Spleen (tissue), 11 donors: ENCODE measurements at regions not wholly inside any gene's neighbourhood (a gene's known extent, or its start where the extent isn't known, plus 50 kb on each side); places are given as distances from the start of the nearest gene placed in this dataset.

Source experiments
- DNase-seq: peaks from one replicate; pipeline ENCODE4 v3.0.0-alpha.2; 2020
- H3K27ac ChIP-seq, 8 donors: fragments of 200-600 bp; sonication (generic) in 7 of 8; 1 replicate in 4 of 8; 2 replicates in 4 of 8; pipeline versions ENCODE4 v1.5.0 to v1.8.0; 2016 to 2021; ENCODE audit warnings: inconsistent platforms in 4 of 8, mild to moderate bottlenecking in 4 of 8, moderate library complexity in 1 of 8
- H3K27me3 ChIP-seq, 7 donors: fragments of 200-600 bp; sonication (generic) in 6 of 7; replicated peaks in 1 of 7; 1 replicate in 4 of 7; 2 replicates in 3 of 7; pipeline versions ENCODE4 v1.5.0 to v1.8.0; 2016 to 2021; ENCODE audit warnings: inconsistent platforms in 3 of 7, mild to moderate bottlenecking in 1 of 7
- H3K36me3 ChIP-seq, 6 donors: fragments of 200-600 bp; sonication (generic) in 5 of 6; 1 replicate in 4 of 6; 2 replicates in 2 of 6; pipeline versions ENCODE4 v1.5.0 to v1.8.0; 2016 to 2021; ENCODE audit warnings: inconsistent platforms in 2 of 6
- H3K4me1 ChIP-seq, 6 donors: fragments of 200-600 bp; sonication (generic) in 5 of 6; 1 replicate in 3 of 6; 2 replicates in 3 of 6; pipeline versions ENCODE4 v1.5.0 to v1.8.0; 2016 to 2021; ENCODE audit warnings: inconsistent platforms in 3 of 6
- H3K4me3 ChIP-seq, 8 donors: fragments of 200-600 bp; sonication (generic) in 7 of 8; 1 replicate in 4 of 8; 2 replicates in 4 of 8; pipeline versions ENCODE4 v1.5.0 to v1.8.0; 2016 to 2021; ENCODE audit warnings: inconsistent platforms in 4 of 8, mild to moderate bottlenecking in 4 of 8, moderate library complexity in 2 of 8
- H3K9me3 ChIP-seq, 8 donors: fragments of 200-600 bp; sonication (generic) in 7 of 8; 1 replicate in 4 of 8; 2 replicates in 4 of 8; pipeline versions ENCODE4 v1.5.0 to v1.8.0; 2016 to 2021; ENCODE audit warnings: inconsistent platforms in 4 of 8
- CTCF ChIP-seq, 11 experiments: fragments of 200-600 bp in 7 of 11; fragments of 450-650 bp in 4 of 11; sonication (generic) in 4 of 11; IDR thresholded peaks in 8 of 11; conservative IDR thresholded peaks in 3 of 11; 1 replicate in 7 of 11; 2 replicates in 4 of 11; pipeline versions ENCODE4 v1.4.0 to v1.8.0; 2016 to 2021; ENCODE audit warnings: antibody characterized with exemption in 11 of 11, inconsistent platforms in 4 of 11, mild to moderate bottlenecking in 1 of 11
- POLR2A ChIP-seq, 3 donors: fragments of 450-650 bp; IDR thresholded peaks; one replicate each; pipeline ENCODE4 v1.5.1; 2017; ENCODE audit warnings: antibody characterized with exemption in 3 of 3, mild to moderate bottlenecking in 1 of 3
- POLR2AphosphoS5 ChIP-seq, 3 donors: sonication (generic); formaldehyde crosslinking; IDR thresholded peaks; one replicate each; pipeline ENCODE4 v1.5.1; 2017; ENCODE audit warnings: antibody characterized with exemption in 3 of 3
- WGBS, 5 donors: extraction: QIAGEN DNeasy Blood & Tissue Kit in 3 of 5; methylation state at CpG; one replicate each; pipeline versions ENCODE4 v1.1.5 to v1.1.7; 2013 to 2018; 5-methylcytosine and 5-hydroxymethylcytosine counted together
- intact Hi-C: fragments of 100-400 bp; cut with DNase I; formaldehyde crosslinking; loops from one replicate; pipeline ENCODE4 v1.15.0; 2023; ENCODE audit warnings: low total_unique reads
- donor health status: healthy with polysubstance abuse.
- donor health status: DM: no; HTN: no; CAD: no; lungs with moderate emphysema.
- donor health status: DM: no; HTN: no; CAD: no.
- donor health status: Bipolar disorder and iron deficiency.
- donor health status: healthy.
- donor health status: DM: no; HTN: no; CAD: no.
- donor health status: DM: yes; HTN: yes; CAD: no.

GRCh38 chr10:84801156-84801555, 472.8 kb downstream of the CCSER2 start:
- no peak overlapping the region for H3K27ac ChIP-seq
- intact Hi-C loops = no loop called here
- H3K4me3 ChIP-seq = no peak overlapping the region
- no peaks in the 10 kb centered on the region for H3K36me3 ChIP-seq
- peaks cover 0 to 12% (median 0%) of the 10 kb centered on the region in 7 donors for H3K27me3 ChIP-seq
- H3K4me1 ChIP-seq = no peaks in the 10 kb centered on the region
- 22 to 59% (median 42%) methylated on average over 2 of the region's 2 CpGs for WGBS, 5 donors
- TF ChIP-seq CTCF (IDR thresholded peaks at IDR 0.05 in 8 of 11, conservative IDR thresholded peaks at IDR 0.05 in 3 of 11) (no peak), POLR2A (IDR thresholded peaks at IDR 0.05) (no peak), POLR2AphosphoS5 (IDR thresholded peaks at IDR 0.05) (no peak)
- H3K9me3 ChIP-seq = no peaks in the 10 kb centered on the region
- DNase-seq = no peak

GRCh38 chr10:84801916-84802315, 473.5 kb downstream of the CCSER2 start:
- WGBS, 5 donors = 37 to 82% (median 73%) methylated on average over 2 to 3 of the region's 3 CpGs
- Histone ChIP-seq H3K9me3 (peaks cover 0 to 4% (median 0%) of the 10 kb centered on the region in 8 donors), H3K36me3 (no peaks in the 10 kb centered on the region), H3K27me3 (peaks cover 0 to 12% (median 0%) of the 10 kb centered on the region in 7 donors), H3K27ac (no peak overlapping the region), H3K4me3 (no peak overlapping the region), H3K4me1 (no peaks in the 10 kb centered on the region)
- intact Hi-C loops = no loop called here
- no peak for DNase-seq
- TF ChIP-seq POLR2AphosphoS5 (IDR thresholded peaks at IDR 0.05) (no peak), CTCF (IDR thresholded peaks at IDR 0.05 in 8 of 11, conservative IDR thresholded peaks at IDR 0.05 in 3 of 11) (no peak)

DNA sequence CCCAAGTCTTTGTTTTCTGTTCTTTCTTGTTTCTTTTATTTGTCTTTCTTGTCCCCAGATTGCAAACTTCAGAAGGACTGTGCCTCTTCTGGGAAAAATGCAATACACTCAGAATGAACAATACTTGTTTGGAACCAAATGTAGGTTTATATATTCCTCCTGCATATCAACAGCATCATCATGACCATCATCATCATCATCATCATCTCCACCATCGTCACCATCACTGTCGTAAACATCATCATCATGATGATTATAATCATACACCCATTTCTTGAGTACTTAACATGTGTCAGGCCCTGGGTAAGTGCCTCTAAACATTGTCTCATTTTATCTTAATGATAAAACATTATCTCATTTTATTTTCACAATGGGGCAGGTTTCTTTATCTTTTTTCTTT, 476.8 kb downstream of the CCSER2 start:
- Histone ChIP-seq H3K4me3 (no peak overlapping the region), H3K4me1 (no peaks in the 10 kb centered on the region), H3K36me3 (no peaks in the 10 kb centered on the region), H3K9me3 (peaks cover 0 to 7% (median 0%) of the 10 kb centered on the region in 8 donors), H3K27ac (no peak overlapping the region), H3K27me3 (no peaks in the 10 kb centered on the region)
- DNase-seq = no peak
- TF ChIP-seq POLR2AphosphoS5 (IDR thresholded peaks at IDR 0.05) = no peak
- TF ChIP-seq CTCF (IDR thresholded peaks at IDR 0.05 in 8 of 11, conservative IDR thresholded peaks at IDR 0.05 in 3 of 11) = no peak
- TF ChIP-seq POLR2A (IDR thresholded peaks at IDR 0.05) = no peak
- intact Hi-C loops = no loop called here
- 33 to 70% (median 53%) methylated on average over 2 of the region's 2 CpGs for WGBS, 5 donors

- Histone ChIP-seq H3K4me1 (no peaks in the 10 kb centered on the region), H3K27ac (no peak overlapping the region), H3K27me3 (no peaks in the 10 kb centered on the region), H3K36me3 (no peaks in the 10 kb centered on the region), H3K9me3 (peaks cover 0 to 7% (median 0%) of the 10 kb centered on the region in 8 donors), H3K4me3 (no peak overlapping the region)
- TF ChIP-seq POLR2A (IDR thresholded peaks at IDR 0.05) = no peak
- no peak for TF ChIP-seq POLR2AphosphoS5 (IDR thresholded peaks at IDR 0.05)
- TF ChIP-seq CTCF (IDR thresholded peaks at IDR 0.05 in 8 of 11, conservative IDR thresholded peaks at IDR 0.05 in 3 of 11) = no peak
- 55 to 69% (median 67%) methylated on average over 5 of the region's 5 CpGs for WGBS, 5 donors
- intact Hi-C loops = no loop called here
- DNase-seq = no peak
These were observed 482.7 kb downstream of the CCSER2 start for GRCh38 chr10:84811113-84811512.
